DOHH2 (cell line): ENCODE measurements at regions not wholly inside any gene's neighbourhood (a gene's known extent, or its start where the extent isn't known, plus 50 kb on each side); places are given as distances from the start of the nearest gene placed in this dataset.

Experiments used
- H3F3A ChIP-seq: fragments of 200-600 bp; sonication (generic), shearing (Covaris generic); 2 replicates; pipeline ENCODE4 v1.6.0; 2016; ENCODE audit warnings: antibody characterized with exemption, mild to moderate bottlenecking; ENCODE audit not compliant: control insufficient read depth, insufficient read depth
- H3K27ac ChIP-seq: fragments of 200-600 bp; sonication (generic); 2 replicates; pipeline ENCODE4 v1.5.1; 2014; ENCODE audit warnings: low read depth, mild to moderate bottlenecking, low read length, moderate library complexity
- H3K27me3 ChIP-seq: fragments of 200-600 bp; sonication (generic); 2 replicates; pipeline ENCODE4 v1.6.1; 2014; ENCODE audit warnings: mild to moderate bottlenecking, low read length, mixed read lengths; ENCODE audit not compliant: control insufficient read depth
- H3K36me3 ChIP-seq: fragments of 200-600 bp; sonication (generic); 2 replicates; pipeline ENCODE4 v1.6.1; 2014; ENCODE audit warnings: mild to moderate bottlenecking, low read length, moderate library complexity, mixed read lengths; ENCODE audit not compliant: control insufficient read depth
- H3K4me1 ChIP-seq: fragments of 200-600 bp; sonication (generic); 2 replicates; pipeline ENCODE4 v1.6.1; 2014; ENCODE audit warnings: mild to moderate bottlenecking, low read length, mixed read lengths; ENCODE audit not compliant: control insufficient read depth
- H3K4me2 ChIP-seq: fragments of 200-600 bp; sonication (generic); 2 replicates; pipeline ENCODE4 v1.6.0; 2014; ENCODE audit warnings: mild to moderate bottlenecking, low read length, moderate library complexity
- H3K4me3 ChIP-seq: fragments of 200-600 bp; sonication (generic); 2 replicates; pipeline ENCODE4 v1.5.1; 2014; ENCODE audit warnings: mild to moderate bottlenecking, low read length, mixed read lengths
- H3K79me2 ChIP-seq: fragments of 200-600 bp; sonication (generic); 2 replicates; pipeline ENCODE4 v1.6.1; 2014; ENCODE audit warnings: mild to moderate bottlenecking, low read length, mixed read lengths; ENCODE audit not compliant: control insufficient read depth
- H3K9me2 ChIP-seq: fragments of 200-600 bp; sonication (generic); replicated peaks from 2 replicates; pipeline ENCODE4 v1.6.1; 2014; ENCODE audit warnings: mild to moderate bottlenecking, low read length, mixed read lengths; ENCODE audit not compliant: control insufficient read depth
- H3K9me3 ChIP-seq: fragments of 200-600 bp; sonication (generic); 2 replicates; pipeline ENCODE4 v1.6.1; 2014; ENCODE audit warnings: antibody characterized with exemption, low read length, mixed read lengths; ENCODE audit not compliant: control insufficient read depth, insufficient read depth
- H4K20me1 ChIP-seq: fragments of 200-600 bp; sonication (generic); 2 replicates; pipeline ENCODE4 v1.6.0; 2014; ENCODE audit warnings: low read depth, mild to moderate bottlenecking, antibody characterized with exemption, low read length, moderate library complexity; ENCODE audit not compliant: control insufficient read depth, insufficient read depth
- EZH2phosphoT487 ChIP-seq: fragments of 200-600 bp; sonication (generic); IDR thresholded peaks from 2 replicates; pipeline ENCODE4 v1.6.1; 2017; ENCODE audit warnings: borderline replicate concordance, mild to moderate bottlenecking, antibody characterized with exemption, low read length, moderate library complexity, mixed read lengths
- TF ChIP-seq, protein P1 (sequence below): fragments of 200-600 bp; sonication (generic); IDR thresholded peaks from one replicate; pipeline ENCODE4 v1.5.1; 2014; ENCODE audit warnings: antibody characterized with exemption, mild to moderate bottlenecking, low read depth, low read length; ENCODE audit not compliant: poor library complexity, severe bottlenecking

DNA sequence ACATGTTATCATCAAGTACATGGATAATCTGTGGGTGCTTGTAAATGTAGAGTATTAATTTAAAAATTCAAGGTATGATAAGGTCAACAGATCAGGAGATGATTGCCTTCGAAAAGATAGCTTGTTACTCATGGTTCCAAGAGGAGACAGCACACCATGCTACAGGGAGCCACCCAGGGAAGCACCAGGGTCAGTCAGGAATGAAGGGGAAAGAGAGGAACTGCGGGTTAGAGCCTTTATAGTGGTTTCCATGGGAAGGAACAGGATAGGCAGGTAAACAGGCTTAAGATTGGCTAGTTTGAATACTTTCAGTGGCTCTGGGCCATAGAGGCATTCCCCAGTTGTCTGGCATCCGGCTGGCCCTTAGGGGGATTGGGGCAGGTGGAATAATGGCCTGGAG lies 74.2 kb upstream of the SERTM1 start:
- Histone ChIP-seq H3K4me1 (no peaks in the 10 kb centered on the region), H3K4me3 (no peak overlapping the region), H3K27me3 (no peaks in the 10 kb centered on the region), H3K4me2 (no peak overlapping the region), H3K27ac (no peak overlapping the region), H3K36me3 (no peaks in the 10 kb centered on the region), H3K79me2 (no peaks in the 10 kb centered on the region), H3K9me3 (no peaks in the 10 kb centered on the region), H3K9me2 (no peaks in the 10 kb centered on the region), H4K20me1 (no peaks in the 10 kb centered on the region), H3F3A (no peaks in the 10 kb centered on the region)
- TF ChIP-seq EZH2phosphoT487: no peak
- TF ChIP-seq, protein P1, sequence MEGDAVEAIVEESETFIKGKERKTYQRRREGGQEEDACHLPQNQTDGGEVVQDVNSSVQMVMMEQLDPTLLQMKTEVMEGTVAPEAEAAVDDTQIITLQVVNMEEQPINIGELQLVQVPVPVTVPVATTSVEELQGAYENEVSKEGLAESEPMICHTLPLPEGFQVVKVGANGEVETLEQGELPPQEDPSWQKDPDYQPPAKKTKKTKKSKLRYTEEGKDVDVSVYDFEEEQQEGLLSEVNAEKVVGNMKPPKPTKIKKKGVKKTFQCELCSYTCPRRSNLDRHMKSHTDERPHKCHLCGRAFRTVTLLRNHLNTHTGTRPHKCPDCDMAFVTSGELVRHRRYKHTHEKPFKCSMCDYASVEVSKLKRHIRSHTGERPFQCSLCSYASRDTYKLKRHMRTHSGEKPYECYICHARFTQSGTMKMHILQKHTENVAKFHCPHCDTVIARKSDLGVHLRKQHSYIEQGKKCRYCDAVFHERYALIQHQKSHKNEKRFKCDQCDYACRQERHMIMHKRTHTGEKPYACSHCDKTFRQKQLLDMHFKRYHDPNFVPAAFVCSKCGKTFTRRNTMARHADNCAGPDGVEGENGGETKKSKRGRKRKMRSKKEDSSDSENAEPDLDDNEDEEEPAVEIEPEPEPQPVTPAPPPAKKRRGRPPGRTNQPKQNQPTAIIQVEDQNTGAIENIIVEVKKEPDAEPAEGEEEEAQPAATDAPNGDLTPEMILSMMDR: no peak

GRCh38 chr13:36601186-36601585 lies 72.6 kb upstream of the SERTM1 start:
- no peaks in the 10 kb centered on the region for H3K4me1 ChIP-seq
- TF ChIP-seq EZH2phosphoT487: no peak
- TF ChIP-seq, protein P1: no peak

GRCh38 chr13:36606060-36606459 lies 67.8 kb upstream of the SERTM1 start:
- H3F3A ChIP-seq: no peaks in the 10 kb centered on the region
- H3K27ac ChIP-seq: no peak overlapping the region
- no peaks in the 10 kb centered on the region for H3K4me1 ChIP-seq
- H3K9me3 ChIP-seq: no peaks in the 10 kb centered on the region
- H3K4me3 ChIP-seq: no peak overlapping the region
- H3K9me2 ChIP-seq: no peaks in the 10 kb centered on the region
- H3K79me2 ChIP-seq: no peaks in the 10 kb centered on the region
- H4K20me1 ChIP-seq: no peaks in the 10 kb centered on the region
- no peaks in the 10 kb centered on the region for H3K27me3 ChIP-seq
- no peak overlapping the region for H3K4me2 ChIP-seq
- TF ChIP-seq EZH2phosphoT487: no peak
- TF ChIP-seq, protein P1: no peak
- no peaks in the 10 kb centered on the region for H3K36me3 ChIP-seq

More at GRCh38 chr13:36601186-36601585, 72.6 kb upstream of the SERTM1 start:
- Histone ChIP-seq H3K4me2 (no peak overlapping the region), H3K27me3 (no peaks in the 10 kb centered on the region), H3K79me2 (no peaks in the 10 kb centered on the region), H3K9me2 (no peaks in the 10 kb centered on the region), H3K4me3 (no peak overlapping the region), H3K9me3 (no peaks in the 10 kb centered on the region), H3K36me3 (no peaks in the 10 kb centered on the region), H4K20me1 (no peaks in the 10 kb centered on the region), H3K27ac (no peak overlapping the region), H3F3A (no peaks in the 10 kb centered on the region)

DNA sequence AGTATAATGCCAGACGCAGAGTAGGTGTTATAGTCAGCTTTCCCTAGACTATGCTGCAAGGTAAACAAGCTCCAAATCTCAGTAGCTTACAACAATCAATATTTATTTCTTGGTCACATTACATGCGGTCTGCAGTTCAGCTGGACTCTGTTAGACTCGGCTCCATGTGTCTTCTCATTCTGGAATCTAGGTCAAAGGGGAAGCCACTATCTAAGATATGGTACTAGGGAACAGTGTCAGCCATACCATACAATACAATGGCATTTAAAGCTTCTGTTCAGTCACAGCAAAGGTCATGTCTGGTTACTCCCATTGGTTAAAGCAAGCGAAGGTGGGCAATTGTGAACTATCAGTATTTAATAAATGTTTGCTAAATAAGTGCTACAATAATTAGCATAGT lies 65.3 kb upstream of the SERTM1 start:
- H3K27ac ChIP-seq: no peak overlapping the region
- no peak overlapping the region for H3K4me2 ChIP-seq
- no peaks in the 10 kb centered on the region for H3K79me2 ChIP-seq
- H3K4me3 ChIP-seq: no peak overlapping the region
- no peaks in the 10 kb centered on the region for H3K9me2 ChIP-seq
- H3K27me3 ChIP-seq: no peaks in the 10 kb centered on the region
- no peaks in the 10 kb centered on the region for H3K9me3 ChIP-seq
- no peaks in the 10 kb centered on the region for H3K36me3 ChIP-seq
- H3F3A ChIP-seq: no peaks in the 10 kb centered on the region
- no peaks in the 10 kb centered on the region for H4K20me1 ChIP-seq
- TF ChIP-seq EZH2phosphoT487: no peak
- TF ChIP-seq, protein P1: no peak
- no peaks in the 10 kb centered on the region for H3K4me1 ChIP-seq
